ENCODE measurements at regions not wholly inside any gene's neighbourhood (a gene's known extent, or its start where the extent isn't known, plus 50 kb on each side); places are given as distances from the start of the nearest gene placed in this dataset.

DNA sequence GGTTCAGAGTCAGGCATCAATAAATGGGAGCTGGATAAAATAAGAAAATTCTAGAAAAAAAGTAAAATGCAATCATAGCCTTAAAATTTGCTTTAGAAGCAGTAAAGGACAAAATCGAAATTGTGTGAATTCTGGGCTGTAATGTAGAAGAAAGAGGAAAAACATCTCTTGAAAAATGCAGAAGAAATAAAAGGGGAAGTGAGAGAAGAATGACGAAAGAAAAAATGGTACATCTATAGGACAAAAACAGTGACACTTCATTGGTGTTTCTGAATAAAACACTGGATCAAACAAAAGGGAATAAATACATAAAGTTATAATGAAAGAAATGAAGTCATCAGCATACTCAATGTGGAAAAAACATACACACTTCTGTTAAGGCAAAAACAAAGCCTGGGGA lies 642.3 kb downstream of the ACTL7B start:
- intact Hi-C loops (cut with DNase I), result no loop called here
- TF ChIP-seq POLR2A (IDR thresholded peaks at IDR 0.05), result no peak
- no peak overlapping the region for H3K4me3 ChIP-seq
- H3K27ac ChIP-seq, result no peak overlapping the region
- no peak for DNase-seq
- H3K9me3 ChIP-seq, result no peaks in the 10 kb centered on the region
- no peaks in the 10 kb centered on the region for H3K27me3 ChIP-seq
- no peaks in the 10 kb centered on the region for H3K36me3 ChIP-seq
- ATAC-seq, result no peak
- H3K4me1 ChIP-seq, result no peaks in the 10 kb centered on the region
- WGBS (ENCODE audit: insufficient coverage, low coverage, low lambda C conversion rate, missing lambda C conversion rate), result 42% methylated on average over 2 of the region's 2 CpGs

DNA sequence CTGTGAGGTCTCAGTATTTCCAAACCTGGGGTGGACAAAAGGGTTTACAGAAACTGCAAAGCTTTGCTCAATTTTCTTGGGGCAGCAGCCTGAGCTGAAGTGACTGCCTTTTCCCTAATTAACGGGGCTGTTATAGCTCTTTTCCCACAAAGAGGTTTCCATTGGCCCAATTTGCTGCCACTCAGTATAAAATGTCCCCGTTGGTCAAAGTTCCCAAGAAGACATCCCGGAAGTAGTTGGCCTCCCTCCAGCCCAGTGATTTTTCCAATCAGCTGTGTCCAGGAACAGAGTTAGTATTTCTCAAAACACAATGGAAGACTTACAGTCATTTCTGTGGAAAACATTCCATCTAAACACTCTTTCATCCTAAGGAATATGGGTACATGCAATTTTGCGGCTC lies 643.6 kb downstream of the ACTL7B start:
- ATAC-seq (no peak), DNase-seq (peak in 1 of 3 donors; percentile 54)
- no peaks in the 10 kb centered on the region for H3K36me3 ChIP-seq
- H3K4me1 ChIP-seq, result no peaks in the 10 kb centered on the region
- TF ChIP-seq, protein P1, sequence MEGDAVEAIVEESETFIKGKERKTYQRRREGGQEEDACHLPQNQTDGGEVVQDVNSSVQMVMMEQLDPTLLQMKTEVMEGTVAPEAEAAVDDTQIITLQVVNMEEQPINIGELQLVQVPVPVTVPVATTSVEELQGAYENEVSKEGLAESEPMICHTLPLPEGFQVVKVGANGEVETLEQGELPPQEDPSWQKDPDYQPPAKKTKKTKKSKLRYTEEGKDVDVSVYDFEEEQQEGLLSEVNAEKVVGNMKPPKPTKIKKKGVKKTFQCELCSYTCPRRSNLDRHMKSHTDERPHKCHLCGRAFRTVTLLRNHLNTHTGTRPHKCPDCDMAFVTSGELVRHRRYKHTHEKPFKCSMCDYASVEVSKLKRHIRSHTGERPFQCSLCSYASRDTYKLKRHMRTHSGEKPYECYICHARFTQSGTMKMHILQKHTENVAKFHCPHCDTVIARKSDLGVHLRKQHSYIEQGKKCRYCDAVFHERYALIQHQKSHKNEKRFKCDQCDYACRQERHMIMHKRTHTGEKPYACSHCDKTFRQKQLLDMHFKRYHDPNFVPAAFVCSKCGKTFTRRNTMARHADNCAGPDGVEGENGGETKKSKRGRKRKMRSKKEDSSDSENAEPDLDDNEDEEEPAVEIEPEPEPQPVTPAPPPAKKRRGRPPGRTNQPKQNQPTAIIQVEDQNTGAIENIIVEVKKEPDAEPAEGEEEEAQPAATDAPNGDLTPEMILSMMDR (IDR thresholded peaks at IDR 0.05), result no peak
- H3K4me3 ChIP-seq, result no peak overlapping the region
- H3K27ac ChIP-seq, result no peak overlapping the region
- intact Hi-C loops (cut with DNase I), result no loop called here
- no peaks in the 10 kb centered on the region for H3K9me3 ChIP-seq
- WGBS (ENCODE audit: insufficient coverage, low coverage, low lambda C conversion rate, missing lambda C conversion rate), result 70% methylated on average over 4 of the region's 4 CpGs
- no peaks in the 10 kb centered on the region for H3K27me3 ChIP-seq

DNA sequence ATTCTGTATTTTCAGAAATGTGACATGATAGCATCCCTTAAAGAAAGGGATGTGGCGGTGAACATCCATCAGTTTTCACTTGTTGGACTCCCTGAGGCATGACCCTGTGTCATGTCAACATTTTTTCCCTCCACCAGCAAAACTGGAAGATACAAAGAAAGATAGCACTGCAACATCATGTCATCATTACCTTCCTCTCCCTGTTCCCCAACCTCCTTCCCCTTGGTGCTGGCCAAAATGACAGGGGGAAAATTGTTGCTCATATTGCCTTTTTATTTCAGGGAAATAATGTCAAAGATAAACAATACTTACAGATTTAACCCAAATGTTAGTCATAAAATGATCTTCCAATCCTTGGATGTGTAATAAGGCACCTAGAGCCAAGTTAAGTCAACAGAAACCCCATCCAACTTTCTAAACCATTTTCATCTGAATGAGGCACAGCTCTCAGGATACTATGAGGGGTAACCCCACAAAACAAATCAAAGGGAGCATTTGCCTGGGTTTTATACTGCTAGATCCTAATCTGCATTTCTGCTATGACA lies 644.3 kb downstream of the ACTL7B start:
- ATAC-seq (no peak), DNase-seq (no peak)
- Histone ChIP-seq H3K27ac (no peak overlapping the region), H3K4me3 (no peak overlapping the region), H3K4me1 (no peaks in the 10 kb centered on the region), H3K27me3 (no peaks in the 10 kb centered on the region), H3K36me3 (no peaks in the 10 kb centered on the region), H3K9me3 (no peaks in the 10 kb centered on the region)
- 100% methylated on average over 1 of the region's 1 CpG for WGBS (ENCODE audit: insufficient coverage, low coverage, low lambda C conversion rate, missing lambda C conversion rate)
- TF ChIP-seq, protein P1 (IDR thresholded peaks at IDR 0.05), result no peak
- TF ChIP-seq POLR2A (IDR thresholded peaks at IDR 0.05), result no peak
- intact Hi-C loops (cut with DNase I), result no loop called here

DNA sequence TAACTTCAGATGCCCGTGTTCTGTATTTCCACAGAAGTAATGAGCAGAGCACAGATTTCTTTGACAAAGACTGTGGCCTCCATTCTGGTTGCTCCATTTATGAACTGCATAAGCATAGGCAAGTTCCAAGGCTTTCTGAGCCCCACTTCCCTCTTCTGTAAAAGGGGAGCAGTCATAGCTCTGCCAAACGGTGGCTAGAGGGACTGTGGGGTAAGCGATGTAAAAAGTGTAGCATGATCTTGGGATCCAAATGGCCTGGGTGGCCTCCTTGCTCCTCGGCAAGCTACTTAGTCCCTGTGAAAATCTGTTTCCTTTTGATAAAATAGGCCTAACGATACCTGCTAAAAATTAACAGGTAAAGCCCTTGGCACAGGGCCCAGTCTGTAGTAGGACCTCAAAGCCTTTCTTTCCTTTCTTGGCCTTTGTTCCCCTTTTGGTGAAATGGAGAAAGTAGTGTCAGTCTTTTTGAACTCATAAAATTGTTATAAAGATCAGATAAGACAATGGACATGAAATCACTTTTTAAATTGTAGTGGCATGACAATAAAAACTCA lies 646.6 kb downstream of the ACTL7B start:
- Histone ChIP-seq H3K27me3 (no peaks in the 10 kb centered on the region), H3K36me3 (no peaks in the 10 kb centered on the region), H3K4me1 (no peaks in the 10 kb centered on the region), H3K27ac (no peak overlapping the region), H3K4me3 (no peak overlapping the region), H3K9me3 (no peaks in the 10 kb centered on the region)
- ATAC-seq (no peak), DNase-seq (no peak)
- intact Hi-C loops (cut with DNase I), result no loop called here
- TF ChIP-seq, protein P1 (IDR thresholded peaks at IDR 0.05), result no peak
- no peak for TF ChIP-seq POLR2A (IDR thresholded peaks at IDR 0.05)
- WGBS (ENCODE audit: insufficient coverage, low coverage, low lambda C conversion rate, missing lambda C conversion rate), result 47% methylated on average over 4 of the region's 5 CpGs

DNA sequence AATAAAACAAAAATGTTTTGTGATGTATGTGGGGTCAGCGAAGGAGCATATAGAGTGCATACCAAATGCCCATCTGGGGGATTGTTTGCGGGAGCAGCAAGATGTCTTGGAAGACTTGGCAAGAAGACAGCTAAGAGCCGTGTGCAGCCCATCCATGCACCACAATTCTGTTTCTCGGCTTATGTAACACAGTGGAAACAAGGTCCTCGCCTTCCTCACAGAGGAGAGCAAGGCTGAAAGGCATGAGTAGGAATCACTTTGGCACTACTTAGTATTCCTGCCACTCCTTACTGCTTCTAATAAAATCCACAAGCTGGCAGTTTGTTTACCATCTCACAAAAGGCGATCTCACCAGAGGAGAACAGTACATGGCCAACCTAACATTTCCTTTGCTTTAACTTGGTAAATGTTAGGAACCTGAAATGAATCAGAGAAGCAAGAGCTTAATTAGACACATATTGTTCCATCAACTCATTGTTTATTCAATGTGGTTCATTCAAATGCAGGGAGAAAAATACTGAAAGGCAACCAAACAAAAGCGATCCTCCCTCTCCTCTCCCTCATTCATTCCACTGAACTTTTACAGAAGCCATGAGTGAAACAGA lies 648.1 kb downstream of the ACTL7B start:
- no peaks in the 10 kb centered on the region for H3K36me3 ChIP-seq
- H3K4me1 ChIP-seq, result no peaks in the 10 kb centered on the region
- no peaks in the 10 kb centered on the region for H3K9me3 ChIP-seq
- TF ChIP-seq, protein P1 (IDR thresholded peaks at IDR 0.05), result no peak
- no peak for TF ChIP-seq POLR2A (IDR thresholded peaks at IDR 0.05)
- ATAC-seq (no peak), DNase-seq (no peak)
- WGBS (ENCODE audit: insufficient coverage, low coverage, low lambda C conversion rate, missing lambda C conversion rate), result 88% methylated on average over 4 of the region's 7 CpGs
- intact Hi-C loops (cut with DNase I), result no loop called here
- H3K4me3 ChIP-seq, result no peak overlapping the region
- no peak overlapping the region for H3K27ac ChIP-seq
- no peaks in the 10 kb centered on the region for H3K27me3 ChIP-seq

All from right lobe of liver (tissue), 6 donors.